PC-9 (cell line): ENCODE measurements at regions not wholly inside any gene's neighbourhood (a gene's known extent, or its start where the extent isn't known, plus 50 kb on each side); places are given as distances from the start of the nearest gene placed in this dataset.

Source experiments
- CTCF ChIP-seq: fragments of 200-600 bp; sonication (generic); conservative IDR thresholded peaks from 2 replicates; pipeline ENCODE4 v1.6.1; 2017; ENCODE audit warnings: mixed run types, antibody characterized with exemption, mild to moderate bottlenecking, moderate library complexity
- EZH2 ChIP-seq: fragments of 200-600 bp; sonication (generic); IDR thresholded peaks from 2 replicates; pipeline ENCODE4 v1.8.0; 2017; ENCODE audit warnings: antibody characterized with exemption, low read depth

- no peak for TF ChIP-seq CTCF
- TF ChIP-seq EZH2 = no peak
These were observed 159.9 kb downstream of the TAF11L14 start for GRCh38 chr5:17794201-17794600.
